Body of pancreas (tissue), 4 donors: ENCODE measurements at regions not wholly inside any gene's neighbourhood (a gene's known extent, or its start where the extent isn't known, plus 50 kb on each side); places are given as distances from the start of the nearest gene placed in this dataset.

Experiments used
- ATAC-seq: fragments of 150-250 bp; one replicate; pipeline ENCODE4 v1.9.1; 2016
- DNase-seq, 4 donors: peaks; one replicate each; pipeline ENCODE4 v3.0.0-alpha.2; 2019
- H3K27ac ChIP-seq, 4 donors: fragments of 200-600 bp; sonication (generic); 1 replicate in 3 of 4; 2 replicates in 1 of 4; pipeline versions ENCODE4 v1.5.1 to v1.6.1; 2016 to 2019; ENCODE audit warnings: mild to moderate bottlenecking in 1 of 4, mixed read lengths in 1 of 4, moderate library complexity in 1 of 4
- H3K27me3 ChIP-seq, 2 donors: fragments of 200-600 bp; sonication (generic); one replicate each; pipeline ENCODE4 v1.6.0; 2016; ENCODE audit warnings: mild to moderate bottlenecking in 1 of 2
- H3K36me3 ChIP-seq, 2 donors: fragments of 200-600 bp; sonication (generic); replicated peaks in 1 of 2; 2 replicates each; pipeline ENCODE4 v1.5.1; 2016; ENCODE audit warnings: low read depth in 2 of 2; ENCODE audit not compliant: insufficient read depth in 1 of 2
- H3K4me1 ChIP-seq: fragments of 200-600 bp; sonication (generic); one replicate; pipeline ENCODE4 v1.6.0; 2016
- H3K4me3 ChIP-seq, 2 donors: fragments of 200-600 bp; sonication (generic); 1 replicate in 1 of 2; 2 replicates in 1 of 2; pipeline ENCODE4 v1.5.1; 2016 to 2019
- H3K9me3 ChIP-seq, 3 donors: fragments of 200-600 bp; sonication (generic); 1 replicate in 2 of 3; 2 replicates in 1 of 3; pipeline ENCODE4 v1.5.1; 2016
- POLR2A ChIP-seq, 3 donors: fragments of 450-650 bp; IDR thresholded peaks; one replicate each; pipeline ENCODE4 v1.6.1; 2016; ENCODE audit warnings: antibody characterized with exemption in 3 of 3, mild to moderate bottlenecking in 2 of 3
- WGBS, 2 donors: methylation state at CpG; one replicate each; pipeline ENCODE4 v1.1.5; 2017; 5-methylcytosine and 5-hydroxymethylcytosine counted together
- intact Hi-C: fragments of 100-400 bp; cut with DNase I; formaldehyde crosslinking; loops from one replicate; pipeline ENCODE4 v1.15.1; 2023
- TF ChIP-seq, protein P1 (sequence below), 7 experiments: fragments of 450-650 bp in 4 of 7; fragments of 200-600 bp in 3 of 7; sonication (generic) in 3 of 7; IDR thresholded peaks; one replicate each; pipeline ENCODE4 v1.5.1; 2016 to 2019; ENCODE audit warnings: antibody characterized with exemption in 7 of 7

DNA sequence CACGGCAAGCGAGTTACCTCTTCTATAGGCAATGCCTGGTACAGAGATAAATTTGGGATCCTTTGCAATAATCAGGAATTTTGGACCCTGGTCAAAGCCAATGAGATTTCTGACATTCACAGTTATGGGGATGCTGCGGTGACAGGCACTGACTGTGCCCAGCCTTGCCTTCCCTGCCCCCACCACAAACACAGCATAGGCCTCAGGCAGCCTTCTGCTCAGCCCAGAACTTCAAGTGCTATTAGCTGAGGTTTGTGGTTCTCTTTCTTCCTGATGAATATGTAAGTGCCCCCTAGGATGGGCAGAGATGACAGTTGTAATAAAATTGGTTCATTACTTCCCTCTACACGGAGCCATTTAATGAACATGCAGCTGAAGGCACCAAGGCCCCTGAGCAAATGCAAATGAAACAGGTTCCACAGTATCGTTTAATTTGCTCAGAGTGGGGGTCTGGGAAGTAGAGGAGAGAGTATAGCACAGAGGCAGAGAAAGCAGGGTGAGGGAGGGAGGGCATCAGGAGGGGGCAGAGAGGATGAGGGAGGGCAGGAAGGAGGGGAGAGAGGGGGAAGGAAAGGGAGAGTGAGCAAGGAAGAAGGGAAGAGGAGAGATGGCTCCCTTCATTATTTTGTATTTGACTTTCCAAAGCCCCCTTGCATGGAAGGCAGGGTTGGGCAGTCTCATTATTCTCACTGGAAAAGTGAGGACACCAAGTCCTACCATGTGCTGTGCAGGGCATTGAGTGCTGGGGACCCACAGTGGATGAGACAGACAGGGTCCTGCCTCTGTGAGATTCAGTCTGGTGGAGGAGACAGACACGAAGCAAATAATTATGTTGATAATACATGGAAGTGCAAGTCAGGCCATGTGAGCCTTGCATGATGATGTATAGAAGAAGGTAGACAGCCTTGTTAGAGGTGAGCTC, 513.0 kb downstream of the PTPRU start:
- WGBS, 2 donors = 57 to 63% methylated on average over 6 of the region's 6 CpGs
- intact Hi-C loops = no loop called here
- no peak overlapping the region for H3K27ac ChIP-seq

DNA sequence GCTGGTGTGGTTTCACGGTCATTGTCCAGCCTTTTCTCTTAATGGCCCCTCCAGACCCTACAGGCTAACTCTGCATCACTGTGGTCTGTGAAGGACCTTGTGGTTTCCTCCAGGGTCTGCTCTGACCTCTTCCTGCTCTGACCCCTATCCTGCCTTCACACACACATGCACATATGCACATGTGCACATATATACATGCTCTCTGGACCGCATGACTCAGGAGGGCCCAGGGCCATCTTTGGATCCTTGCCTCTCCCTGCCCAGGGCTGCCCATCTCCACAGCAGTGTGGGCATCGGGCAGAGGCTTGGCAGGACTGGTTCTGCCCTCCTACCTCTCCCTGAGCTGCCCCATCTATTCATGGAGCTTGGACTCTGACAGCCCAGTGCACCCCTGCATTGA, 510.9 kb downstream of the PTPRU start:
- no peaks in the 10 kb centered on the region for H3K9me3 ChIP-seq
- no peak for DNase-seq
- TF ChIP-seq POLR2A (IDR thresholded peaks at IDR 0.05) = no peak
- TF ChIP-seq, protein P1, sequence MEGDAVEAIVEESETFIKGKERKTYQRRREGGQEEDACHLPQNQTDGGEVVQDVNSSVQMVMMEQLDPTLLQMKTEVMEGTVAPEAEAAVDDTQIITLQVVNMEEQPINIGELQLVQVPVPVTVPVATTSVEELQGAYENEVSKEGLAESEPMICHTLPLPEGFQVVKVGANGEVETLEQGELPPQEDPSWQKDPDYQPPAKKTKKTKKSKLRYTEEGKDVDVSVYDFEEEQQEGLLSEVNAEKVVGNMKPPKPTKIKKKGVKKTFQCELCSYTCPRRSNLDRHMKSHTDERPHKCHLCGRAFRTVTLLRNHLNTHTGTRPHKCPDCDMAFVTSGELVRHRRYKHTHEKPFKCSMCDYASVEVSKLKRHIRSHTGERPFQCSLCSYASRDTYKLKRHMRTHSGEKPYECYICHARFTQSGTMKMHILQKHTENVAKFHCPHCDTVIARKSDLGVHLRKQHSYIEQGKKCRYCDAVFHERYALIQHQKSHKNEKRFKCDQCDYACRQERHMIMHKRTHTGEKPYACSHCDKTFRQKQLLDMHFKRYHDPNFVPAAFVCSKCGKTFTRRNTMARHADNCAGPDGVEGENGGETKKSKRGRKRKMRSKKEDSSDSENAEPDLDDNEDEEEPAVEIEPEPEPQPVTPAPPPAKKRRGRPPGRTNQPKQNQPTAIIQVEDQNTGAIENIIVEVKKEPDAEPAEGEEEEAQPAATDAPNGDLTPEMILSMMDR (IDR thresholded peaks at IDR 0.05) = no peak

More for the DNA sequence above, 513.0 kb downstream of the PTPRU start:
- no peak overlapping the region for H3K4me3 ChIP-seq
- H3K27me3 ChIP-seq = no peaks in the 10 kb centered on the region
- H3K36me3 ChIP-seq = no peaks in the 10 kb centered on the region
- H3K4me1 ChIP-seq = no peaks in the 10 kb centered on the region
- DNase-seq (no peak), ATAC-seq (no peak)
- no peaks in the 10 kb centered on the region for H3K9me3 ChIP-seq
- no peak for TF ChIP-seq POLR2A (IDR thresholded peaks at IDR 0.05)
- TF ChIP-seq, protein P1 (IDR thresholded peaks at IDR 0.05) = no peak

DNA sequence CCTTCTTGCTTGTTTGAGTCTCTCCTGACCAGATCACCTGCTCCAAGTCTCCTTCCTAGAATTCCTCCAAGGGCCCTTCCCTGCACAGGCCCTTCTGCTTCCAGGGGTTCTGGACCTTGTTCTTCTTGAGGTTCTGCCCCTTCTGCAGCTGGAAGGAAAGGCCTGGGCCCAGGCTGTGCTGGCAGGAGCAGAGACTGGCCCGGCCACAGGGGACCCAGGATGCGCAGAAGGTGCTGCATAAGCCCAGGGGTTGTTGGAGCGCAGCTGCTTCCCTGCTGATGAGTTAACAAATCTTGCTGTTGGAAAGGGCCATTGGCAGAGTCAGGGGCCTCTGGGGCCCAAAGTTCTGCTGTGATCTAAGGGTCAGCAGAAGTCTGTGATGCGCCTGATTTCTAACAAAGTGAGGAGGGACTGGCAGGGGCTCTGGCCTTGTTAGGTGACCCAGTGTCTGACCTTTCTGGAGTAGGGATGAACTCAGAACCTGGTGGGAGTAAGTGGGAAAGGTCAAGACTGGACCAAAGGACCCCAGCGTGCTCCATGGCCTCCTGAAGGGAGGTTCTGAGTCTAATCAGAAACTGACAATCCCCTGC, 509.8 kb downstream of the PTPRU start:
- H3K9me3 ChIP-seq = no peaks in the 10 kb centered on the region
- H3K27me3 ChIP-seq = no peaks in the 10 kb centered on the region
- TF ChIP-seq, protein P1 (IDR thresholded peaks at IDR 0.05) = no peak
- TF ChIP-seq POLR2A (IDR thresholded peaks at IDR 0.05) = no peak
- intact Hi-C loops = no loop called here
- ATAC-seq (no peak), DNase-seq (no peak)
- 81 to 94% methylated on average over 3 to 5 of the region's 5 CpGs for WGBS, 2 donors
- no peaks in the 10 kb centered on the region for H3K36me3 ChIP-seq
- H3K4me3 ChIP-seq = no peak overlapping the region
- no peaks in the 10 kb centered on the region for H3K4me1 ChIP-seq
- H3K27ac ChIP-seq = no peak overlapping the region

More for the DNA sequence above, 510.9 kb downstream of the PTPRU start:
- Histone ChIP-seq H3K27ac (no peak overlapping the region), H3K36me3 (no peaks in the 10 kb centered on the region), H3K4me1 (no peaks in the 10 kb centered on the region), H3K4me3 (no peak overlapping the region), H3K27me3 (no peaks in the 10 kb centered on the region)
- WGBS, 2 donors = 67 to 86% methylated on average over 3 of the region's 3 CpGs
- ATAC-seq = no peak
- intact Hi-C loops = no loop called here

DNA sequence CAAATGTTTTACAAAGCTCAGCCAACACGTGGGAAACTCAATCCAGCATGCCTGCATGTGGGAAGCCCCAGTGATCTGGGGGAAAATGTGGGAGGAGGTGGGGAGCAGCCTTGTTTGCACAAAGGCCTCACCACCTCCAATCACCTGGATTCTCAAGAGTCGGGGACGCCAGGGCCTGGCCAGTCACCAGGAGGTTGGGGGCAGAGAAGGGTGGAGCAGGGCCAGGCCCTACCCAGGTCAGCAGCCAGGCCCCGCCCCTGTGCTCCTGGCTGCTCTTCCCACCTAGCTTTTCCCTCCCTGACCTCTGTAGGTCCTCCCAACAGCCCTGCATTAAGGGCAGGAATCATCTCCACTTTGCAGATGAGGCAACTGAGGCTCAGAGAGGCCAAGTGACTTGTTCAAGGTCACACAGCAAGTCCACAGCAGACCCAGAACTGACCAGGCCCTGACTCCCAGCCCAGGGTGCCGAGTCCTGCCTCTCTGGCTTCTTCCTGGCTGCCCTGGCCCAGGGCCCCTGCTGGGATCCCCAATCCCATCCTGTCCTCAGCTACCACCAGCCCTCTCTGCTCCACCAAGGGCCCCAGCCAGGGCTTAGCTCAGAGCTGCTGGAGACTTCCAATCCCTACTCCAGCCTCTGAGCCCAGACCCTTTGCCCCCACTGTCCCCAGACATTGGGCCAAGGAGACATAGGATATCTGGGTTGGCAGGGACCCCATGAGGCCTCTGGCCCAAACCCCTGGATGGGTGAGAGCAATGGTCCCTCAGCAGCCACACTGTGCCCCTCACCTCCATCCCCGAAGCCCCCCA, 508.6 kb downstream of the PTPRU start:
- H3K27ac ChIP-seq = no peak overlapping the region
- H3K4me1 ChIP-seq = no peaks in the 10 kb centered on the region
- 41 to 51% methylated on average over 5 to 6 of the region's 6 CpGs for WGBS, 2 donors
- DNase-seq = no peak
- no peaks in the 10 kb centered on the region for H3K36me3 ChIP-seq
- no peak for ATAC-seq
- intact Hi-C loops = no loop called here
- H3K4me3 ChIP-seq = no peak overlapping the region
- no peaks in the 10 kb centered on the region for H3K27me3 ChIP-seq
- no peak for TF ChIP-seq POLR2A (IDR thresholded peaks at IDR 0.05)
- TF ChIP-seq, protein P1 (IDR thresholded peaks at IDR 0.05) = no peak
- H3K9me3 ChIP-seq = no peaks in the 10 kb centered on the region
